OCI-LY3 (cell line): ENCODE measurements at regions not wholly inside any gene's neighbourhood (a gene's known extent, or its start where the extent isn't known, plus 50 kb on each side); places are given as distances from the start of the nearest gene placed in this dataset.

Experiments used
- CTCF ChIP-seq: fragments of 200-600, 300-600 bp; sonication (generic); IDR thresholded peaks from 2 replicates; pipeline ENCODE4 v1.5.1; 2014; ENCODE audit warnings: antibody characterized with exemption, low read length, low read depth
- EZH2phosphoT487 ChIP-seq: fragments of 200-600 bp; shearing (Covaris generic); IDR thresholded peaks from 2 replicates; pipeline ENCODE4 v1.6.1; 2018; ENCODE audit warnings: antibody characterized with exemption, mixed run types, low read depth

GRCh38 chr6:19036196-19036555 is 649.0 kb downstream of the RNF144B start:
- TF ChIP-seq CTCF (no peak), EZH2phosphoT487 (no peak)
